ENCODE measurements at regions not wholly inside any gene's neighbourhood (a gene's known extent, or its start where the extent isn't known, plus 50 kb on each side); places are given as distances from the start of the nearest gene placed in this dataset.

GRCh38 chr13:85419611-85420010, 379.6 kb downstream of the SLITRK6 start:
- TF ChIP-seq, protein P1, sequence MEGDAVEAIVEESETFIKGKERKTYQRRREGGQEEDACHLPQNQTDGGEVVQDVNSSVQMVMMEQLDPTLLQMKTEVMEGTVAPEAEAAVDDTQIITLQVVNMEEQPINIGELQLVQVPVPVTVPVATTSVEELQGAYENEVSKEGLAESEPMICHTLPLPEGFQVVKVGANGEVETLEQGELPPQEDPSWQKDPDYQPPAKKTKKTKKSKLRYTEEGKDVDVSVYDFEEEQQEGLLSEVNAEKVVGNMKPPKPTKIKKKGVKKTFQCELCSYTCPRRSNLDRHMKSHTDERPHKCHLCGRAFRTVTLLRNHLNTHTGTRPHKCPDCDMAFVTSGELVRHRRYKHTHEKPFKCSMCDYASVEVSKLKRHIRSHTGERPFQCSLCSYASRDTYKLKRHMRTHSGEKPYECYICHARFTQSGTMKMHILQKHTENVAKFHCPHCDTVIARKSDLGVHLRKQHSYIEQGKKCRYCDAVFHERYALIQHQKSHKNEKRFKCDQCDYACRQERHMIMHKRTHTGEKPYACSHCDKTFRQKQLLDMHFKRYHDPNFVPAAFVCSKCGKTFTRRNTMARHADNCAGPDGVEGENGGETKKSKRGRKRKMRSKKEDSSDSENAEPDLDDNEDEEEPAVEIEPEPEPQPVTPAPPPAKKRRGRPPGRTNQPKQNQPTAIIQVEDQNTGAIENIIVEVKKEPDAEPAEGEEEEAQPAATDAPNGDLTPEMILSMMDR (conservative IDR thresholded peaks at IDR 0.05; ENCODE audit: low read depth, low read length): no peak
- no peak for TF ChIP-seq EZH2 (IDR thresholded peaks at IDR 0.05; ENCODE audit: borderline replicate concordance, low read depth, low read length, poor library complexity, severe bottlenecking)
